Astrocyte (in vitro differentiated cells and primary cell): ENCODE measurements at regions not wholly inside any gene's neighbourhood (a gene's known extent, or its start where the extent isn't known, plus 50 kb on each side); places are given as distances from the start of the nearest gene placed in this dataset.
A peak's percentile ranks its signal among the peaks of the same experiment; 100 is the strongest.

Experiments used
- DNase-seq: peaks from one replicate; pipeline ENCODE4 v3.0.0-alpha.2; 2010; ENCODE audit warnings: low read depth
- FAIRE-seq: peaks from 2 replicates; lab custom pipeline; 2011; peaks lifted over from hg19 to GRCh38; lab: Jason Lieb, UNC
- H2AFZ ChIP-seq: 2 replicates; pipeline ENCODE4 v1.6.0; 2012; ENCODE audit warnings: low read depth, low read length, inconsistent platforms
- H3K27ac ChIP-seq: 2 replicates; pipeline ENCODE4 v1.5.1; 2011; ENCODE audit warnings: low read depth, low read length, inconsistent platforms
- H3K27me3 ChIP-seq: 2 replicates; pipeline ENCODE4 v1.6.0; 2011; ENCODE audit warnings: low read length, inconsistent platforms; ENCODE audit not compliant: insufficient read depth
- H3K36me3 ChIP-seq: 2 replicates; pipeline ENCODE4 v1.5.1; 2011; ENCODE audit warnings: low read length, inconsistent platforms; ENCODE audit not compliant: insufficient read depth
- H3K4me1 ChIP-seq: 2 replicates; pipeline ENCODE4 v1.5.1; 2011; ENCODE audit warnings: low read length, inconsistent platforms; ENCODE audit not compliant: insufficient read depth
- H3K4me2 ChIP-seq: 2 replicates; pipeline ENCODE4 v1.6.0; 2012; ENCODE audit warnings: low read length, inconsistent platforms
- H3K4me3 ChIP-seq: 2 replicates; pipeline ENCODE4 v1.5.1; 2011; ENCODE audit warnings: low read depth, mild to moderate bottlenecking, low read length, inconsistent platforms; ENCODE audit not compliant: insufficient read depth
- H3K79me2 ChIP-seq: 2 replicates; pipeline ENCODE4 v1.6.0; 2012; ENCODE audit warnings: mild to moderate bottlenecking, low read length, inconsistent platforms; ENCODE audit not compliant: insufficient read depth
- H3K9ac ChIP-seq: 2 replicates; pipeline ENCODE4 v1.6.0; 2012; ENCODE audit warnings: mild to moderate bottlenecking, low read length, inconsistent platforms
- H3K9me3 ChIP-seq: 2 replicates; pipeline ENCODE4 v1.5.1; 2012; ENCODE audit warnings: low read depth, mild to moderate bottlenecking, low read length, inconsistent platforms; ENCODE audit not compliant: insufficient read depth
- H4K20me1 ChIP-seq: 2 replicates; pipeline ENCODE4 v1.6.0; 2012; ENCODE audit warnings: low read length, inconsistent platforms; ENCODE audit not compliant: insufficient read depth
- H3K27ac Mint-ChIP-seq: one replicate; pipeline ENCODE4 v1.8.0; 2021; ENCODE audit warnings: mild to moderate bottlenecking, mixed read lengths; ENCODE audit not compliant: unreplicated experiment
- H3K27me3 Mint-ChIP-seq: one replicate; pipeline ENCODE4 v1.8.0; 2021; ENCODE audit warnings: low read depth, mixed read lengths; ENCODE audit not compliant: unreplicated experiment
- H3K36me3 Mint-ChIP-seq: one replicate; pipeline ENCODE4 v1.8.0; 2021; ENCODE audit warnings: low read depth, mixed read lengths; ENCODE audit not compliant: unreplicated experiment
- H3K4me1 Mint-ChIP-seq: one replicate; pipeline ENCODE4 v1.8.0; 2021; ENCODE audit warnings: low read depth, mixed read lengths; ENCODE audit not compliant: unreplicated experiment
- H3K4me3 Mint-ChIP-seq: one replicate; pipeline ENCODE4 v1.8.0; 2021; ENCODE audit warnings: mild to moderate bottlenecking, moderate library complexity, mixed read lengths; ENCODE audit not compliant: unreplicated experiment
- H3K9me3 Mint-ChIP-seq: one replicate; pipeline ENCODE4 v1.8.0; 2021; ENCODE audit warnings: mild to moderate bottlenecking, mixed read lengths; ENCODE audit not compliant: unreplicated experiment
- EZH2 ChIP-seq: IDR thresholded peaks from 2 replicates; pipeline ENCODE4 v1.6.1; 2012; ENCODE audit warnings: mild to moderate bottlenecking, low read length, inconsistent platforms; ENCODE audit not compliant: insufficient read depth
- TF ChIP-seq, protein P1 (sequence below): IDR thresholded peaks from 2 replicates; pipeline ENCODE4 v1.5.1; 2011; ENCODE audit warnings: low read depth, mild to moderate bottlenecking, inconsistent platforms, low read length, moderate library complexity; ENCODE audit not compliant: insufficient read depth

DNA sequence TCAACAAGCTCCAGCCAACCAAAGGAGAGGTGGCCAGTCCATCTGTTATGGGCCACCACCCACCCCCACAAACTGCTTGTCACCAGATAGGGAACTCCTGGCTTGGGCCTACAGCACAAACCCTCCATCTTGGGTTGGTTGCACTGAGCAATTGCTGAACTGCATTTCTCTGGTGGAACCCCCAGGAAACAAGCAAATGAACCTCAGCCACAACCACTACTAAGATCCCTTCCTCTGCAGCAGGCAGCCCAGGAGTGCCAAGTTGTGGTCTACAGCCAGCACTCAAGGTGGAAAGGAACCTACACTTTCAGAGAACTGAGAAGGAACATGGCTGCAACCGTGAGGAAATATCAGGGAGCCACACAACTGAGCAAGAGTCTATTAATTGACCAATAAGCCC is 171.6 kb downstream of the TMEM200A start:
- no peaks in the 10 kb centered on the region for H4K20me1 ChIP-seq
- H3K27ac ChIP-seq: no peak overlapping the region
- peaks cover 4% of the 10 kb centered on the region for H3K4me1 Mint-ChIP-seq
- H3K79me2 ChIP-seq: no peaks in the 10 kb centered on the region
- no peak for DNase-seq
- H3K9me3 Mint-ChIP-seq: peaks cover 15% of the 10 kb centered on the region
- H3K4me3 ChIP-seq: no peak overlapping the region
- TF ChIP-seq EZH2: no peak
- TF ChIP-seq, protein P1, sequence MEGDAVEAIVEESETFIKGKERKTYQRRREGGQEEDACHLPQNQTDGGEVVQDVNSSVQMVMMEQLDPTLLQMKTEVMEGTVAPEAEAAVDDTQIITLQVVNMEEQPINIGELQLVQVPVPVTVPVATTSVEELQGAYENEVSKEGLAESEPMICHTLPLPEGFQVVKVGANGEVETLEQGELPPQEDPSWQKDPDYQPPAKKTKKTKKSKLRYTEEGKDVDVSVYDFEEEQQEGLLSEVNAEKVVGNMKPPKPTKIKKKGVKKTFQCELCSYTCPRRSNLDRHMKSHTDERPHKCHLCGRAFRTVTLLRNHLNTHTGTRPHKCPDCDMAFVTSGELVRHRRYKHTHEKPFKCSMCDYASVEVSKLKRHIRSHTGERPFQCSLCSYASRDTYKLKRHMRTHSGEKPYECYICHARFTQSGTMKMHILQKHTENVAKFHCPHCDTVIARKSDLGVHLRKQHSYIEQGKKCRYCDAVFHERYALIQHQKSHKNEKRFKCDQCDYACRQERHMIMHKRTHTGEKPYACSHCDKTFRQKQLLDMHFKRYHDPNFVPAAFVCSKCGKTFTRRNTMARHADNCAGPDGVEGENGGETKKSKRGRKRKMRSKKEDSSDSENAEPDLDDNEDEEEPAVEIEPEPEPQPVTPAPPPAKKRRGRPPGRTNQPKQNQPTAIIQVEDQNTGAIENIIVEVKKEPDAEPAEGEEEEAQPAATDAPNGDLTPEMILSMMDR: no peak
- no peak overlapping the region for H3K27ac Mint-ChIP-seq
- H3K4me3 Mint-ChIP-seq: no peak overlapping the region
- H2AFZ ChIP-seq: no peak overlapping the region
- H3K4me1 ChIP-seq: no peaks in the 10 kb centered on the region
- H3K4me2 ChIP-seq: no peak overlapping the region
- H3K27me3 ChIP-seq: no peaks in the 10 kb centered on the region
- H3K36me3 ChIP-seq: no peaks in the 10 kb centered on the region
- H3K27me3 Mint-ChIP-seq: no peaks in the 10 kb centered on the region
- FAIRE-seq: no peak
- H3K36me3 Mint-ChIP-seq: peaks cover 2% of the 10 kb centered on the region
- no peak overlapping the region for H3K9ac ChIP-seq
- H3K9me3 ChIP-seq: peaks cover 2% of the 10 kb centered on the region

DNA sequence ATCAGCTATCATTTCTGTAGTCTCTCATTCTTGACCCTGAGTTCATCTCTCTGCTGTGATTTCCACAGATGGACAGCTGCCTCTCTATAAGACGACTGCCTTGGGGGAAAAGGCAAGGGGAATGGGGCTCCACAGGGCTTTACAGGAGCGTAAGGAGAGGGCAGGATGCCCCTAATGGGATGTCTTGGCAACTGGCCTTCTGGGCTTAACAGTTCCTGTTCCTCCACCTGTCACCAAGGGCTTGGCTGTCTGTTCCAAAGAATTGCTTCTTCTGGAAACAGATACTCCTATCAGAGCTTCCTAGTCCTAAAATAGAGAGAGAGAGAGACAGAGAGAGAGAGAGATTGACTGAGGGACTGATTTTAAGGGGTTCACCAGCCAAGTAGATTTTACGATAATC is 181.9 kb downstream of the TMEM200A start:
- Histone ChIP-seq H3K4me1 (no peaks in the 10 kb centered on the region), H3K9ac (no peak overlapping the region), H3K27me3 (no peaks in the 10 kb centered on the region), H3K36me3 (no peaks in the 10 kb centered on the region), H3K4me3 (no peak overlapping the region), H2AFZ (no peak overlapping the region), H3K27ac (no peak overlapping the region), H4K20me1 (no peaks in the 10 kb centered on the region), H3K79me2 (no peaks in the 10 kb centered on the region), H3K9me3 (no peaks in the 10 kb centered on the region), H3K4me2 (no peak overlapping the region)
- Mint-ChIP-seq H3K27me3 (peaks cover 5% of the 10 kb centered on the region), H3K4me1 (no peaks in the 10 kb centered on the region), H3K9me3 (no peaks in the 10 kb centered on the region), H3K4me3 (no peak overlapping the region), H3K36me3 (no peaks in the 10 kb centered on the region), H3K27ac (no peak overlapping the region)
- FAIRE-seq (no peak), DNase-seq (no peak)
- TF ChIP-seq EZH2: no peak
- TF ChIP-seq, protein P1: no peak

GRCh38 chr6:130557481-130558112 is 191.8 kb downstream of the TMEM200A start:
- no peaks in the 10 kb centered on the region for H3K27me3 Mint-ChIP-seq

More at GRCh38 chr6:130557481-130558112, 191.8 kb downstream of the TMEM200A start:
- peak; percentile 34 for FAIRE-seq
- no peak overlapping the region for H3K27ac Mint-ChIP-seq
- no peak overlapping the region for H3K4me3 Mint-ChIP-seq
- Histone ChIP-seq H3K4me3 (no peak overlapping the region), H3K9ac (no peak overlapping the region), H3K79me2 (no peaks in the 10 kb centered on the region), H3K36me3 (no peaks in the 10 kb centered on the region), H3K4me2 (no peak overlapping the region), H3K27me3 (no peaks in the 10 kb centered on the region), H3K27ac (no peak overlapping the region), H2AFZ (no peak overlapping the region), H3K4me1 (peaks cover 4% of the 10 kb centered on the region), H3K9me3 (no peaks in the 10 kb centered on the region), H4K20me1 (no peaks in the 10 kb centered on the region)
- TF ChIP-seq, protein P1: no peak
- TF ChIP-seq EZH2: no peak
- H3K9me3 Mint-ChIP-seq: peaks cover 2% of the 10 kb centered on the region
- H3K4me1 Mint-ChIP-seq: peaks cover 8% of the 10 kb centered on the region
- H3K36me3 Mint-ChIP-seq: no peaks in the 10 kb centered on the region
- DNase-seq: no peak
